Hematopoietic multipotent progenitor cell treated with erythropoietin and hydrocortisone succinate and interleukin-3 and kit ligand, for 6 days (in vitro differentiated cells): ENCODE measurements at regions not wholly inside any gene's neighbourhood (a gene's known extent, or its start where the extent isn't known, plus 50 kb on each side); places are given as distances from the start of the nearest gene placed in this dataset.

Experiments
- DNase-seq: peaks from one replicate; pipeline ENCODE4 v3.0.0-alpha.2; 2015

DNA sequence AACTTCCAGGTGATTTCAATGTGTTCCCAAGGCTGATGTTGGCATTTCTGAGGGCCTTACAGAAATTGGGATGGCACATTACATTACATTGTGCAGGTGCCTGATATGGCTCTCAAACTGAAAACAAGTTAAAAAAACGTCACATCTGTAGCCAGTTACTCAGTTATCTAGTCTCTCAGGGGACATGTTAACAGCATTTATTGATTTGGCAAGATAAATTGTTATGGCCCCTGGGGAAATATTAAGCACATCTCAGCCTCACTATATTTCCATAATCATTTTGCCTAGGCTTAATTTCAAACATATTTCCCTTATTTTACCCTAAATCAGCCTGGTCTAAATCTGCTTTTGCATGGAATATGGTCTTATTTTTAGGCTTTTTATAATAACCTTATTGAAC is 290.0 kb downstream of the IL15 start:
- peak; percentile 48 for DNase-seq

DNA sequence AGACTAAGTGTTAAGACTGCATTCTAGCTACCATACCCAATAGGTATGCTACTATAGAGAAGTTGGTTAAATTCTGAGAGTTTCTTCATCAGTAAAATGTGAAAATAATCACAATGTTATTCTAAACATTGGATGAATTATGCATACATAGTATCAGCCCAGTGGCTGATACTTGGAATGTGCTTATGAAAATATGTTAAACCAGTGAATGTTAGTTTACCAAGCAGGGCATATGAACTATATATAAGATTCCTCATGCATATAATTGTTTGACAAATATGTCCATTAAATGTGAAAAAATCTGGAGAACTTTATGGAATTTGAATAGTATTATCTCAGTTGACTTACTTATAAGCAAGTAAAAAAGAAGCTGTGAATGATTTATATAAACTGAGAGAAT is 296.1 kb downstream of the IL15 start:
- no peak for DNase-seq

DNA sequence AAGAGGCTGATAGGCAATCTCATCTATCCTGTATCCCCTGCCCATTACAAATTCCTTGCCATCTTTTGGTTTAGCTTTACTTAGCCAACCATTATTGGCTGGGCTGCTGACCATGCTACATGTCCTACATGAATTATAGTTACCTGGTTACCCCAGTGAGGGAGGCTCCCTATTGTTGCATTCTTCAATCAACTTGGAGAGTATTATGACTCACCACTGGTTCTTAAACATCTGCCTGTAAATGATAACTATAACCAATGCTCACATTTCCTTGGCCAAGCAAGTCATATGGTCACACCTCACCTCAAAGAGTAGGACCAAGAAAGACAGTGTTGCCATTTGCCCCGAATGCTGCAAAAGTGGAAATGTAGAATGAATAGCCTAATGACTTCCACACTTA is 297.6 kb downstream of the IL15 start:
- DNase-seq: no peak

DNA sequence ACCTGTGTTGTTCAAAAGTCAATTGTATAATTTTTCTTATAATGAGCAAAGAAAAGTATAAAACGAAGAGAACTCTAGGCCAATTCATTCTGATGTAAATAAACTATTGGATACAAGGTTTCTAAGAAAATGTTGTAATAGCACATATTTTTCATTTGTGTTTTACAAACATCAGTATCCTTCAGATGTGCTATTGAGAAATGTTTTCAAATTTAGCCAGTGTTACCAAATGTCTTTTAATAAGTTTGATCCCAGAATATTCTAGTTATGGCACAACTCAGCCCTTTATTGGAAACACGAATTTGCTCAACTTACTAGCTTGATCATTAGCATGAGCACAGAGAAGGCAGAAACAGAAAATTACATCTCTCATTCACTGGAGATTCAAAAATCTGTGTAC is 319.3 kb downstream of the IL15 start:
- no peak for DNase-seq

DNA sequence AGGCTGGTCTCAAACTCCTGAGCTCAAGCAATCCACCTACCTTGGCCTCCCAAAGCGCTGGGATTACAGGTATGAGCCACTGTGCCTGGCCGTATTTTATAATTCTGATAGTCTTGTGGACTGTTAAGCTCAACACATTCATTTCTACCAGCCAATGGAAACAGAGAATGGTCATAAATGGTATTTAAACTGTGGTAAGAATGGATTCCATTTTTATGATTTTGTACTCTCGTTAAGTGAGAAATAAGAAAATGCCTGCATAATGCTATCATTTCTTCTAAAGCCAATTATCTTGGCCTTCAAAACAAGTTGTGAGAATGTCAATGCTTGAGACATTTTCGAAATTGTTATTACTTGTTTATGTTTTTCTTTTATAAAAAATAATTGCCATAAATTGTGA is 321.0 kb downstream of the IL15 start:
- DNase-seq: no peak

DNA sequence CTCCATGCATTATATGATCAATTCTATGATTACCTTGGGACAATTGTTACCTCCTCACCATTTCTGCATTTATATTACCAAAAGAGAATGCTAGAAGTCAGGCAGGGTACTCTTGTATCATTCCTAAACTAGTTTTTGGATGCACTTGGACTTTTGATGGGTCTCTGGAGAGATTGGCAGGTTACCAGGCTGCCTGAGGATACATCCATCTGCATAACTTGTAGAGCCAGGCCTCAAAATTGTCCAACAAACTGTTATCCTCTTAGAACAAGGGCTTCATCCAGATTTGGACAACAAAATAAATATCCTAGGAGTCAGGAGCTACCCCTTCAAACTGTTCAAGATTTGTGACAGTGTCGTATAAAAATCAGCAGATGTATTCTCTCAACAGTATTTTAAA is 326.1 kb downstream of the IL15 start:
- no peak for DNase-seq

DNA sequence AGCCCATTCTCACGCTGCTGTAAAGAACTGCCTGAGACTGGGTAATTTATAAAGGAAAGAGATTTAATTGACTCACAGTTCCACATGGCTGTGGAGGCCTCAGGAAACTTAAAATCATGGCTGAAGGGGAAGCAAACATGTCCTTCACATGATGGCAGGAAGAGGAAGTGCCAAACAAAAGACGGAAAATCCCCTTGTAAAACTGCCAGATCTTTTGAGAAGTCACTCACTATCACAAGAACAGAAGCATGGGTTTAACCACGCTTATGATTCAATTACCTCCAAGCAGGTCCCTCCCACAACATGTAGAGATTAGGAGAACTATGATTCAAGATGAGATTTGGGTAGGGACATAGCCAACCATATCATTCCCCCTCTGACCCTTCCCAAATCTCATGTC is 335.5 kb downstream of the IL15 start:
- no peak for DNase-seq

DNA sequence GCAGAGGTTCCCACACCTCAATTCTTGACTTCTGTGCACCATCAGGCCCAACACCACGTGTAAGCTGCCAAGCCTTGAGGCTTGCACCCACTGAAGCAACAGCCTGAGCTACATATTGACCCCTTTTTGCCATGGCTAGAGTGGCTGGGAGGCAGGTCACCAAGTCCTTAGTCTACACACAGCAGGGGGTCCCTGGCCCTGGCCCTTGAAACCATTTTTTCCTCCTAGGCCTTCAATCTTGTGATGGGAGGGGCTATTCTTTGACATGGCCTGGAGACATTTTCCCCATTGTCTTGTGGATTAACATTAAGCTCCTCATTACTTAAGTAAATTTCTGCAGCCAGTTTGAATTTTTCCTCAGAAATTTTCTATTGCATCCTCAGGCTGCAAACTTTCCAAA is 336.6 kb downstream of the IL15 start:
- DNase-seq: no peak
